GM21447 (cell line): ENCODE measurements at regions not wholly inside any gene's neighbourhood (a gene's known extent, or its start where the extent isn't known, plus 50 kb on each side); places are given as distances from the start of the nearest gene placed in this dataset.
"Not testable (repeated sequence)": the region's sequence is repeated elsewhere in the genome, so short reads cannot be mapped to it uniquely, and the experiment has no call there.

Experiments used
- ATAC-seq: cut with Tn5 transposase; IDR thresholded peaks from one replicate; pipeline ENCODE4 v1.9.1; 2021; ENCODE audit not compliant: unreplicated experiment

GRCh38 chr12:105455261-105455660 is 124.8 kb downstream of the C12orf75 start:
- ATAC-seq: no peak

GRCh38 chr12:105457026-105457425 is 126.5 kb downstream of the C12orf75 start:
- no peak for ATAC-seq

GRCh38 chr12:105459760-105460330 is 129.4 kb downstream of the C12orf75 start:
- ATAC-seq: no peak

- ATAC-seq: no peak
Measured at GRCh38 chr12:105461271-105461943, 130.9 kb downstream of the C12orf75 start.

GRCh38 chr12:105461944-105462762 is 131.7 kb downstream of the C12orf75 start:
- ATAC-seq: no peak

- ATAC-seq: no peak
Measured at GRCh38 chr12:105462831-105463230, 132.3 kb downstream of the C12orf75 start.

GRCh38 chr12:105464406-105464805 is 133.9 kb downstream of the C12orf75 start:
- no peak for ATAC-seq

GRCh38 chr12:105466231-105466900 is 135.9 kb downstream of the C12orf75 start:
- ATAC-seq: no peak

GRCh38 chr12:105466901-105467598 is 136.6 kb downstream of the C12orf75 start:
- ATAC-seq: no peak

- ATAC-seq: no peak
Measured at GRCh38 chr12:105467710-105468366, 137.3 kb downstream of the C12orf75 start.

GRCh38 chr12:105468464-105468863 is 138.0 kb downstream of the C12orf75 start:
- ATAC-seq: no peak

GRCh38 chr12:105469211-105469610 is 138.7 kb downstream of the C12orf75 start:
- no peak for ATAC-seq

GRCh38 chr12:105469701-105470100 is 139.2 kb downstream of the C12orf75 start:
- no peak for ATAC-seq

- ATAC-seq: no peak
Measured at GRCh38 chr12:105470102-105470501, 139.6 kb downstream of the C12orf75 start.

GRCh38 chr12:105470601-105471000 is 140.1 kb downstream of the C12orf75 start:
- ATAC-seq: no peak

- no peak for ATAC-seq
Measured at GRCh38 chr12:105474672-105475071, 144.2 kb downstream of the C12orf75 start.

- ATAC-seq: no peak
Measured at GRCh38 chr12:105476616-105477015, 146.1 kb downstream of the C12orf75 start.

- ATAC-seq: no peak
Measured at GRCh38 chr12:105477873-105478272, 147.4 kb downstream of the C12orf75 start.

GRCh38 chr12:105478788-105479187 is 148.3 kb downstream of the C12orf75 start:
- not testable (repeated sequence) for ATAC-seq

- no peak for ATAC-seq
Measured at GRCh38 chr12:105479710-105480109, 149.2 kb downstream of the C12orf75 start.
